ENCODE measurements at regions not wholly inside any gene's neighbourhood (a gene's known extent, or its start where the extent isn't known, plus 50 kb on each side); places are given as distances from the start of the nearest gene placed in this dataset.

GRCh38 chr6:19519941-19520340, 317.2 kb upstream of the ID4 start:
- POLR2A ChIA-PET, result no interaction called here
- Mint-ChIP-seq H3K4me3 (no peak overlapping the region), H3K27ac (no peak overlapping the region), H3K4me1 (no peaks in the 10 kb centered on the region), H3K9me3 (peaks cover 11% of the 10 kb centered on the region), H3K36me3 (no peaks in the 10 kb centered on the region), H3K27me3 (no peaks in the 10 kb centered on the region)
- no peak for ATAC-seq (ENCODE audit: low read depth)
- DNase-seq, result no peak

GRCh38 chr6:19524366-19525186, 312.6 kb upstream of the ID4 start:
- H3K4me3 Mint-ChIP-seq, result no peak overlapping the region
- POLR2A ChIA-PET, result no interaction called here
- no peaks in the 10 kb centered on the region for H3K27me3 Mint-ChIP-seq
- DNase-seq (no peak), ATAC-seq (ENCODE audit: low read depth) (no peak)
- peaks cover 2% of the 10 kb centered on the region for H3K9me3 Mint-ChIP-seq
- H3K27ac Mint-ChIP-seq, result no peak overlapping the region
- no peaks in the 10 kb centered on the region for H3K4me1 Mint-ChIP-seq
- no peaks in the 10 kb centered on the region for H3K36me3 Mint-ChIP-seq

GRCh38 chr6:19525673-19526072, 311.5 kb upstream of the ID4 start:
- Mint-ChIP-seq H3K4me1 (no peaks in the 10 kb centered on the region), H3K9me3 (peaks cover 2% of the 10 kb centered on the region), H3K4me3 (no peak overlapping the region), H3K36me3 (no peaks in the 10 kb centered on the region), H3K27me3 (no peaks in the 10 kb centered on the region), H3K27ac (no peak overlapping the region)
- ATAC-seq (ENCODE audit: low read depth) (no peak), DNase-seq (no peak)
- POLR2A ChIA-PET, result no interaction called here

- no peak overlapping the region for H3K4me3 Mint-ChIP-seq
- POLR2A ChIA-PET, result no interaction called here
- no peaks in the 10 kb centered on the region for H3K4me1 Mint-ChIP-seq
- no peaks in the 10 kb centered on the region for H3K9me3 Mint-ChIP-seq
- H3K27ac Mint-ChIP-seq, result no peak overlapping the region
- H3K36me3 Mint-ChIP-seq, result no peaks in the 10 kb centered on the region
- no peak for DNase-seq
- ATAC-seq (ENCODE audit: low read depth), result no peak
- H3K27me3 Mint-ChIP-seq, result no peaks in the 10 kb centered on the region
These were observed 307.0 kb upstream of the ID4 start for GRCh38 chr6:19530188-19530587.

- no peaks in the 10 kb centered on the region for H3K4me1 Mint-ChIP-seq
- no peaks in the 10 kb centered on the region for H3K36me3 Mint-ChIP-seq
- H3K27ac Mint-ChIP-seq, result no peak overlapping the region
- H3K9me3 Mint-ChIP-seq, result peaks cover 3% of the 10 kb centered on the region
- POLR2A ChIA-PET, result no interaction called here
- ATAC-seq (ENCODE audit: low read depth) (no peak), DNase-seq (no peak)
- H3K27me3 Mint-ChIP-seq, result no peaks in the 10 kb centered on the region
- no peak overlapping the region for H3K4me3 Mint-ChIP-seq
These were observed 301.8 kb upstream of the ID4 start for GRCh38 chr6:19535351-19535750.

GRCh38 chr6:19536838-19537237, 300.3 kb upstream of the ID4 start:
- no peak for DNase-seq
- POLR2A ChIA-PET, result no interaction called here
- H3K4me3 Mint-ChIP-seq, result no peak overlapping the region
- no peak for ATAC-seq (ENCODE audit: low read depth)
- H3K27me3 Mint-ChIP-seq, result no peaks in the 10 kb centered on the region
- peaks cover 3% of the 10 kb centered on the region for H3K9me3 Mint-ChIP-seq
- no peaks in the 10 kb centered on the region for H3K4me1 Mint-ChIP-seq
- no peak overlapping the region for H3K27ac Mint-ChIP-seq
- H3K36me3 Mint-ChIP-seq, result no peaks in the 10 kb centered on the region

GRCh38 chr6:19538096-19538495, 299.1 kb upstream of the ID4 start:
- H3K36me3 Mint-ChIP-seq, result no peaks in the 10 kb centered on the region
- ATAC-seq (ENCODE audit: low read depth) (no peak), DNase-seq (no peak)
- no peak overlapping the region for H3K27ac Mint-ChIP-seq
- POLR2A ChIA-PET, result no interaction called here
- H3K4me1 Mint-ChIP-seq, result no peaks in the 10 kb centered on the region
- peaks cover 3% of the 10 kb centered on the region for H3K9me3 Mint-ChIP-seq
- H3K27me3 Mint-ChIP-seq, result no peaks in the 10 kb centered on the region
- H3K4me3 Mint-ChIP-seq, result no peak overlapping the region

- Mint-ChIP-seq H3K36me3 (no peaks in the 10 kb centered on the region), H3K9me3 (no peaks in the 10 kb centered on the region), H3K27ac (no peak overlapping the region), H3K27me3 (no peaks in the 10 kb centered on the region), H3K4me3 (no peak overlapping the region), H3K4me1 (no peaks in the 10 kb centered on the region)
- DNase-seq, result no peak
- no peak for ATAC-seq (ENCODE audit: low read depth)
- POLR2A ChIA-PET, result no interaction called here
These were observed 289.7 kb upstream of the ID4 start for GRCh38 chr6:19547507-19547906.

- ATAC-seq (ENCODE audit: low read depth), result no peak
- no peak for DNase-seq
- no peak overlapping the region for H3K4me3 Mint-ChIP-seq
- H3K9me3 Mint-ChIP-seq, result no peaks in the 10 kb centered on the region
- H3K27me3 Mint-ChIP-seq, result no peaks in the 10 kb centered on the region
- POLR2A ChIA-PET, result no interaction called here
- no peaks in the 10 kb centered on the region for H3K4me1 Mint-ChIP-seq
- no peak overlapping the region for H3K27ac Mint-ChIP-seq
- no peaks in the 10 kb centered on the region for H3K36me3 Mint-ChIP-seq
These were observed 288.1 kb upstream of the ID4 start for GRCh38 chr6:19549109-19549508.

GRCh38 chr6:19550380-19550779, 286.8 kb upstream of the ID4 start:
- Mint-ChIP-seq H3K36me3 (no peaks in the 10 kb centered on the region), H3K4me3 (no peak overlapping the region), H3K9me3 (no peaks in the 10 kb centered on the region), H3K27ac (no peak overlapping the region), H3K27me3 (no peaks in the 10 kb centered on the region), H3K4me1 (no peaks in the 10 kb centered on the region)
- DNase-seq, result no peak
- no peak for ATAC-seq (ENCODE audit: low read depth)
- POLR2A ChIA-PET, result no interaction called here

GRCh38 chr6:19551611-19552010, 285.6 kb upstream of the ID4 start:
- H3K27me3 Mint-ChIP-seq, result no peaks in the 10 kb centered on the region
- H3K9me3 Mint-ChIP-seq, result no peaks in the 10 kb centered on the region
- ATAC-seq (ENCODE audit: low read depth), result no peak
- POLR2A ChIA-PET, result no interaction called here
- no peak overlapping the region for H3K27ac Mint-ChIP-seq
- H3K4me3 Mint-ChIP-seq, result no peak overlapping the region
- no peak for DNase-seq
- no peaks in the 10 kb centered on the region for H3K36me3 Mint-ChIP-seq
- H3K4me1 Mint-ChIP-seq, result no peaks in the 10 kb centered on the region

- Mint-ChIP-seq H3K4me3 (no peak overlapping the region), H3K27ac (no peak overlapping the region), H3K9me3 (no peaks in the 10 kb centered on the region), H3K27me3 (no peaks in the 10 kb centered on the region), H3K4me1 (no peaks in the 10 kb centered on the region), H3K36me3 (no peaks in the 10 kb centered on the region)
- no peak for DNase-seq
- ATAC-seq (ENCODE audit: low read depth), result no peak
- POLR2A ChIA-PET, result no interaction called here
These were observed 285.1 kb upstream of the ID4 start for GRCh38 chr6:19552076-19552475.

GRCh38 chr6:19552588-19552987, 284.6 kb upstream of the ID4 start:
- POLR2A ChIA-PET, result no interaction called here
- Mint-ChIP-seq H3K36me3 (no peaks in the 10 kb centered on the region), H3K9me3 (no peaks in the 10 kb centered on the region), H3K4me1 (no peaks in the 10 kb centered on the region), H3K4me3 (no peak overlapping the region), H3K27ac (no peak overlapping the region), H3K27me3 (no peaks in the 10 kb centered on the region)
- ATAC-seq (ENCODE audit: low read depth) (no peak), DNase-seq (no peak)

GRCh38 chr6:19554356-19555225, 282.6 kb upstream of the ID4 start:
- H3K36me3 Mint-ChIP-seq, result no peaks in the 10 kb centered on the region
- no peak for DNase-seq
- no peak for ATAC-seq (ENCODE audit: low read depth)
- no peaks in the 10 kb centered on the region for H3K27me3 Mint-ChIP-seq
- no peak overlapping the region for H3K27ac Mint-ChIP-seq
- POLR2A ChIA-PET, result no interaction called here
- H3K4me1 Mint-ChIP-seq, result no peaks in the 10 kb centered on the region
- peaks cover 2% of the 10 kb centered on the region for H3K9me3 Mint-ChIP-seq
- no peak overlapping the region for H3K4me3 Mint-ChIP-seq

All from activated naive CD8-positive, alpha-beta T cell treated with anti-CD3 and anti-CD28 coated beads, Interleukin-2, amount 10 ng/mL, durations not matched to agents 7 days and 5 days (primary cell).